GM10266 (cell line): ENCODE measurements at regions not wholly inside any gene's neighbourhood (a gene's known extent, or its start where the extent isn't known, plus 50 kb on each side); places are given as distances from the start of the nearest gene placed in this dataset.
"Not testable (repeated sequence)": the region's sequence is repeated elsewhere in the genome, so short reads cannot be mapped to it uniquely, and the experiment has no call there.

ENCODE experiments used
- DNase-seq: peaks from one replicate; pipeline ENCODE4 v3.0.0; 2012; ENCODE audit errors: extremely low spot score
- TF ChIP-seq, protein P1 (sequence below): IDR thresholded peaks from 2 replicates; pipeline ENCODE4 v1.5.1; 2012; ENCODE audit warnings: mild to moderate bottlenecking, low read depth; ENCODE audit not compliant: control insufficient read depth, insufficient read depth; ENCODE audit errors: missing control alignments

DNA sequence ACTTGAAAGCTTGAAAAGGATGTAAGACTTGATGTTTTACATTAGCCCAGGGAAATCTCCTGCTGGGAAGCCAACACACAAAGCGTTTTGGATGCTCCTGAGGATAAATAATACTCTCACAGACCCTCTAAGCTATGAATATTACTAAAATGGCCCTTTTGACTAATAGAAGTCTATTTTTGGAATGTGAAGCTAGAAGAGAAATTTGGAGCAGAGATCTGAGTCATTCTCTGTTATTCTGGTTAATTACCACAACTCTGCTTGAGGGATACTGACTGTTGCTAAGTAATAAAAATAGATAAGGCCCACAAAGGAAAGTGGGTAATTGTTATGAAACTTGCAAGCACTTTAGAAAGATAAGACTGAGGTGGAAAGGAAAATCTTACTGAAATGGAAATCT is 346.2 kb upstream of the STXBP6 start:
- DNase-seq, result no peak
- TF ChIP-seq, protein P1, sequence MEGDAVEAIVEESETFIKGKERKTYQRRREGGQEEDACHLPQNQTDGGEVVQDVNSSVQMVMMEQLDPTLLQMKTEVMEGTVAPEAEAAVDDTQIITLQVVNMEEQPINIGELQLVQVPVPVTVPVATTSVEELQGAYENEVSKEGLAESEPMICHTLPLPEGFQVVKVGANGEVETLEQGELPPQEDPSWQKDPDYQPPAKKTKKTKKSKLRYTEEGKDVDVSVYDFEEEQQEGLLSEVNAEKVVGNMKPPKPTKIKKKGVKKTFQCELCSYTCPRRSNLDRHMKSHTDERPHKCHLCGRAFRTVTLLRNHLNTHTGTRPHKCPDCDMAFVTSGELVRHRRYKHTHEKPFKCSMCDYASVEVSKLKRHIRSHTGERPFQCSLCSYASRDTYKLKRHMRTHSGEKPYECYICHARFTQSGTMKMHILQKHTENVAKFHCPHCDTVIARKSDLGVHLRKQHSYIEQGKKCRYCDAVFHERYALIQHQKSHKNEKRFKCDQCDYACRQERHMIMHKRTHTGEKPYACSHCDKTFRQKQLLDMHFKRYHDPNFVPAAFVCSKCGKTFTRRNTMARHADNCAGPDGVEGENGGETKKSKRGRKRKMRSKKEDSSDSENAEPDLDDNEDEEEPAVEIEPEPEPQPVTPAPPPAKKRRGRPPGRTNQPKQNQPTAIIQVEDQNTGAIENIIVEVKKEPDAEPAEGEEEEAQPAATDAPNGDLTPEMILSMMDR, result no peak

DNA sequence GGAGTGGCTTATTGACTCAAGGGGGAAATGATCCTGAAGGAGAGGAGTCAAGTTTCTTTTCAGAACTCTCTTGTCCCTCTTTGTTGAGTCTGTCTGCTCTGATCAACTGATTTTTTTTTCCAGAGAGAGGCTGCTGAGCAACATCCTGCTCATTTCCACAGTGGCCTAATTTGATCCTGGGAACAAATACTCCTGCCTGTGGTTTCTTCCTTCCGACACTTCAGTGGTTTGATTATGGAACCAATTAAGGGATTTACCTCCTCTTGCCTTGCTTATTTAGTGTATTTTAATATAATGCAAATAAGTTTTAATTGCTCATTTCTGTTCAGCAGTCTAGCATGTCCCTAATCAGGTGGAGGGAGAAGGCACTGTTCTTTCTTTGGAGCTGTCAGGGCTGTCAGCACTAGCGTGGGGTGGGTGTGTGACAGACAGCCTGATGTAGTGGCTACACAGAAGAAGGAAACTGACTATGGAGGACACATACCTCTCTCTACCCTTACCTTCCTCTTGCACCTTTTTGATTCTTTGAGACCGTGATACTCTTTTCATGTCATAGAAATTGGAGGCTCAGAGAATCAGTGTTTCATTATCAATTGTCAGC is 344.9 kb upstream of the STXBP6 start:
- TF ChIP-seq, protein P1, result no peak
- no peak for DNase-seq

DNA sequence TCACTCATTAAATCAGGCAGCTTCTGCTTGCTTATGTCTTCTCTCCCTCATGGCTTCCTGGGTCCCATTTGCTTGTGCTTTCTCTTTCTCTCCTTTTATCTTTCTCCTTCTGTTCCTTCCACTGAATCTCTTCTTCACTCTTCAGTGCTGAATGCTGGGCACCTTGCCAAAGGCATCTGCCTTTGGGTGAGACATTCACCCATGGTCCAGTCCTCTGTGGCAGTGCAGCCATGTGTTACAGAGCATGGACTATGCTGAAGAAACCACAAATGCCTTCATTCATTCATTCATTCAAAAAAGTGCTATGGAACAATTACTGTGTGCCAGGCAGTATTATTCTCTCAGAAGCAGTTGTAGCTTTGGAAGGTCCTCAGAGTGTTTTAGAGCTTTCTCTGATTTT is 344.4 kb upstream of the STXBP6 start:
- TF ChIP-seq, protein P1, result no peak
- DNase-seq, result no peak

DNA sequence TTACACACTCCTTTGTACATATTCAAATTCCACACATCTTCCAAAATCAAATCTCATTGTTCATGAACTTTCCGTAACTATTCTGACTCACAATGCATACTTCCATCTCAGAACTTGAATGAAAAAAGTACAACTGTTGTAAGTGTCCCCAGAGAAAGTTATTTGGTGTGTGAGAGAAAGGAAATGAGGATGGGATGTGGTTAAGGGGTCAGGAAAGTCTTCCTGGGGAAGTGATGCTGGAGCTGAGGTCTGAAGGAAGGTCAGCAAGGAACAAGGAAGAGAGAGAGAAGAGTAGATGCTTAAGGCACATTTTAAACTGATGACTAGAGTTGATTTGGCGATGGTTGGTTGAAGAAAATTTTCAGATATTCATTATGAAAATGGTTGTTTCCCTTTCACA is 340.0 kb upstream of the STXBP6 start:
- no peak for DNase-seq
- TF ChIP-seq, protein P1, result no peak

DNA sequence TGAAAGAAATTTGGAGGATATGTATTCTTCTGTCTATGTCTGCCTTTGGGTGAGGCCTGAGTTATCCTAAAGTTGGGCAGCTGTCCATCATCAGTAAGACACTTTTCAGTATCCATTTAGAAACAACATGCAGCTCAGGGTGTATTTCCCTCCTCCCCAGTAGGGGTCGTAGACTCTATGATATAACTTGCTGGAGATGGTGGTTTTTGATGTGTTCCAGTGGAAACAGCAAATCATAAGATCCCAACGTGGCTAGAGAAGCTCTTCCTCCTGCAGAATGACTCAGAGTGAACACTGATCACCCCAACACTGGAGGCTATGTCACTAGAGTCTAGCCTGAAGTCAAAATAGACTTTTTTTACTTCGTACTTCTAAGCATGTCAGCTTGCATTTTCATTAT is 331.6 kb upstream of the STXBP6 start:
- DNase-seq, result no peak
- TF ChIP-seq, protein P1, result no peak

DNA sequence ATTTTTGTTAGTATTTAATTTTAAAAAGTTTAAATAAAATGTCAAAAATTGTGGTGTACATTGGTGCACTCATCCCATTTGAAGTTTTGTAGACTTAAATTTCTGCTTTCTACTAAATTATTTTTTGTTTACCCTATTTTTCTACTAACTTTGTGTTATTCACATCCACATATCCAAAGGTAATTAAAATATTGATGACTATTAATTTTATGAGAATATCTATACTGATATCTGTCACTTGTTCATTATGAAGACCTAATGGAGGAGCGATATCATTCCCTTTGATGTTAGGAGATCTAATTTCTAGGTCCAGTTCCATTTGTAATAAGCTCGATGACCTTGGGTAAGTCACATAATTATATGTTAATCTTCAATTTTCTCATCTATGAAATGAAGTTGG is 325.7 kb upstream of the STXBP6 start:
- TF ChIP-seq, protein P1, result no peak
- no peak for DNase-seq

DNA sequence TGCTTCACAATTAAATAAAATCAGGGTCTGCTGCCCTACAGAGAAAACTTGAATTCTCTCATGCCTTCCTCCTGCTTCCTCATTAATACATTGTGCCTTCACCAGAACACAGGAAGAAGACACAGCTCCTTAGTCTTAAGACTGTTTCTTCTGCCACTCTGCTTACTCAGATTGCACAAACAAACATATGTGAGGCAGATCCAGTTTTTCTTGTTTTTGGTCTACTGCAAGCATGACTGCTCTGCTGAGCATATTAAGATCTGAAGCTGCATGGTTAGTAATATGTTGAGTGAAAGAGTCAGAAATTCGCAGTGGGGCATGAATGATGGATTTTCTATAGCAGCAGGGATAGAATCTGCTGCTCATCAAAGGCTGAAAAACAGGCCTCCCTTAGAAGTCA is 321.1 kb upstream of the STXBP6 start:
- TF ChIP-seq, protein P1, result no peak
- DNase-seq, result no peak

DNA sequence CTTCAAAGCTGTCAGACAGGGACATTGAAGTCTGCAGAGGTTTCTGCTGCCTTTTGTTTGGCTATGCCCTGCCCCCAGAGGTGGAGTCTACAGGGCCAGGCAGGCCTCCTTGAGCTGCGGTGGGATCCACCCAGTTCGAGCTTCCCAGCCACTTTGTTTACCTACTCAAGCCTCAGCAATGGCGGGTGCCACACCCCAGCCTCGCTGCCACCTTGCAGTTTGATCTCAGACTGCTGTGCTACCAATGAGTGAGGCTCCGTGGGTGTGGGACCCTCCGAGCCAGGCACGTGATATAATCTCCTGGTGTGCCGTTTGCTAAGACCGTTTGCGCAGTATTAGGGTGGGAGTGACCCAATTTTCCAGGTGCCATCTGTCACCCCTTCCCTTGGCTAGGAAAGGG is 320.1 kb upstream of the STXBP6 start:
- not testable (repeated sequence) for DNase-seq
